Suppressor macrophage treated with lipopolysaccharide for 1 hour (primary cell): ENCODE measurements at regions not wholly inside any gene's neighbourhood (a gene's known extent, or its start where the extent isn't known, plus 50 kb on each side); places are given as distances from the start of the nearest gene placed in this dataset.

ENCODE experiments used
- DNase-seq, 3 donors: peaks; one replicate each; pipeline ENCODE4 v3.0.0-alpha.2; 2020 to 2022

GRCh38 chr22:34454598-34454997 lies 534.3 kb upstream of the LARGE1 start:
- no peak for DNase-seq

GRCh38 chr22:34462795-34463194 lies 542.5 kb upstream of the LARGE1 start:
- DNase-seq: no peak

- DNase-seq: no peak
These were observed 555.6 kb upstream of the LARGE1 start for GRCh38 chr22:34475886-34476285.

GRCh38 chr22:34476762-34477161 lies 556.5 kb upstream of the LARGE1 start:
- DNase-seq: no peak

- no peak for DNase-seq
These were observed 560.8 kb upstream of the LARGE1 start for GRCh38 chr22:34481090-34481489.

- no peak for DNase-seq
These were observed 566.1 kb upstream of the LARGE1 start for GRCh38 chr22:34486381-34486780.

- DNase-seq: no peak
These were observed 569.6 kb upstream of the LARGE1 start for GRCh38 chr22:34489861-34490260.

- no peak for DNase-seq
These were observed 570.6 kb upstream of the LARGE1 start for GRCh38 chr22:34490886-34491285.

- no peak for DNase-seq
These were observed 572.5 kb upstream of the ISX start for GRCh38 chr22:34493486-34493885.

GRCh38 chr22:34501366-34501965 lies 564.5 kb upstream of the ISX start:
- no peak for DNase-seq

- no peak for DNase-seq
These were observed 563.1 kb upstream of the ISX start for GRCh38 chr22:34502821-34503220.

- DNase-seq: no peak
These were observed 557.2 kb upstream of the ISX start for GRCh38 chr22:34508797-34509196.

- no peak for DNase-seq
These were observed 539.3 kb upstream of the ISX start for GRCh38 chr22:34526681-34527080.

- no peak for DNase-seq
These were observed 531.9 kb upstream of the ISX start for GRCh38 chr22:34534101-34534500.

- no peak for DNase-seq
These were observed 498.6 kb upstream of the ISX start for GRCh38 chr22:34567367-34567766.

GRCh38 chr22:34570408-34570807 lies 495.6 kb upstream of the ISX start:
- DNase-seq: no peak

GRCh38 chr22:34579519-34579918 lies 486.4 kb upstream of the ISX start:
- no peak for DNase-seq

GRCh38 chr22:34587357-34588356 lies 478.3 kb upstream of the ISX start:
- no peak for DNase-seq

- DNase-seq: no peak
These were observed 476.9 kb upstream of the ISX start for GRCh38 chr22:34588871-34589545.

GRCh38 chr22:34592123-34592740 lies 473.7 kb upstream of the ISX start:
- DNase-seq: no peak

- DNase-seq: no peak
These were observed 466.4 kb upstream of the ISX start for GRCh38 chr22:34599567-34599966.

GRCh38 chr22:34604312-34604711 lies 461.6 kb upstream of the ISX start:
- no peak for DNase-seq

GRCh38 chr22:34608106-34608505 lies 457.9 kb upstream of the ISX start:
- no peak for DNase-seq
